Body of pancreas (tissue), 4 donors: ENCODE measurements at regions not wholly inside any gene's neighbourhood (a gene's known extent, or its start where the extent isn't known, plus 50 kb on each side); places are given as distances from the start of the nearest gene placed in this dataset.

ENCODE experiments used
- ATAC-seq: fragments of 150-250 bp; one replicate; pipeline ENCODE4 v1.9.1; 2016
- DNase-seq, 4 donors: peaks; one replicate each; pipeline ENCODE4 v3.0.0-alpha.2; 2019
- H3K27ac ChIP-seq, 4 donors: fragments of 200-600 bp; sonication (generic); 1 replicate in 3 of 4; 2 replicates in 1 of 4; pipeline versions ENCODE4 v1.5.1 to v1.6.1; 2016 to 2019; ENCODE audit warnings: mild to moderate bottlenecking in 1 of 4, mixed read lengths in 1 of 4, moderate library complexity in 1 of 4
- H3K27me3 ChIP-seq, 2 donors: fragments of 200-600 bp; sonication (generic); one replicate each; pipeline ENCODE4 v1.6.0; 2016; ENCODE audit warnings: mild to moderate bottlenecking in 1 of 2
- H3K36me3 ChIP-seq, 2 donors: fragments of 200-600 bp; sonication (generic); replicated peaks in 1 of 2; 2 replicates each; pipeline ENCODE4 v1.5.1; 2016; ENCODE audit warnings: low read depth in 2 of 2; ENCODE audit not compliant: insufficient read depth in 1 of 2
- H3K4me1 ChIP-seq: fragments of 200-600 bp; sonication (generic); one replicate; pipeline ENCODE4 v1.6.0; 2016
- H3K4me3 ChIP-seq, 2 donors: fragments of 200-600 bp; sonication (generic); 1 replicate in 1 of 2; 2 replicates in 1 of 2; pipeline ENCODE4 v1.5.1; 2016 to 2019
- H3K9me3 ChIP-seq, 3 donors: fragments of 200-600 bp; sonication (generic); 1 replicate in 2 of 3; 2 replicates in 1 of 3; pipeline ENCODE4 v1.5.1; 2016
- POLR2A ChIP-seq, 3 donors: fragments of 450-650 bp; IDR thresholded peaks; one replicate each; pipeline ENCODE4 v1.6.1; 2016; ENCODE audit warnings: antibody characterized with exemption in 3 of 3, mild to moderate bottlenecking in 2 of 3
- WGBS, 2 donors: methylation state at CpG; one replicate each; pipeline ENCODE4 v1.1.5; 2017; 5-methylcytosine and 5-hydroxymethylcytosine counted together
- intact Hi-C: fragments of 100-400 bp; cut with DNase I; formaldehyde crosslinking; loops from one replicate; pipeline ENCODE4 v1.15.1; 2023
- TF ChIP-seq, protein P1 (sequence below), 7 experiments: fragments of 450-650 bp in 4 of 7; fragments of 200-600 bp in 3 of 7; sonication (generic) in 3 of 7; IDR thresholded peaks; one replicate each; pipeline ENCODE4 v1.5.1; 2016 to 2019; ENCODE audit warnings: antibody characterized with exemption in 7 of 7

- H3K4me3 ChIP-seq = no peak overlapping the region
- intact Hi-C loops = no loop called here
- no peak for DNase-seq
- no peaks in the 10 kb centered on the region for H3K9me3 ChIP-seq
- H3K4me1 ChIP-seq = peaks cover 77% of the 10 kb centered on the region
- no peak overlapping the region for H3K27ac ChIP-seq
- no peak for ATAC-seq
- H3K36me3 ChIP-seq = no peaks in the 10 kb centered on the region
- TF ChIP-seq POLR2A (IDR thresholded peaks at IDR 0.05) = no peak
- TF ChIP-seq, protein P1, sequence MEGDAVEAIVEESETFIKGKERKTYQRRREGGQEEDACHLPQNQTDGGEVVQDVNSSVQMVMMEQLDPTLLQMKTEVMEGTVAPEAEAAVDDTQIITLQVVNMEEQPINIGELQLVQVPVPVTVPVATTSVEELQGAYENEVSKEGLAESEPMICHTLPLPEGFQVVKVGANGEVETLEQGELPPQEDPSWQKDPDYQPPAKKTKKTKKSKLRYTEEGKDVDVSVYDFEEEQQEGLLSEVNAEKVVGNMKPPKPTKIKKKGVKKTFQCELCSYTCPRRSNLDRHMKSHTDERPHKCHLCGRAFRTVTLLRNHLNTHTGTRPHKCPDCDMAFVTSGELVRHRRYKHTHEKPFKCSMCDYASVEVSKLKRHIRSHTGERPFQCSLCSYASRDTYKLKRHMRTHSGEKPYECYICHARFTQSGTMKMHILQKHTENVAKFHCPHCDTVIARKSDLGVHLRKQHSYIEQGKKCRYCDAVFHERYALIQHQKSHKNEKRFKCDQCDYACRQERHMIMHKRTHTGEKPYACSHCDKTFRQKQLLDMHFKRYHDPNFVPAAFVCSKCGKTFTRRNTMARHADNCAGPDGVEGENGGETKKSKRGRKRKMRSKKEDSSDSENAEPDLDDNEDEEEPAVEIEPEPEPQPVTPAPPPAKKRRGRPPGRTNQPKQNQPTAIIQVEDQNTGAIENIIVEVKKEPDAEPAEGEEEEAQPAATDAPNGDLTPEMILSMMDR (IDR thresholded peaks at IDR 0.05) = no peak
- 62 to 68% methylated on average over 2 of the region's 2 CpGs for WGBS, 2 donors
- no peaks in the 10 kb centered on the region for H3K27me3 ChIP-seq
Measured at GRCh38 chr5:124665035-124665434, 81.4 kb downstream of the ZNF608 start.

DNA sequence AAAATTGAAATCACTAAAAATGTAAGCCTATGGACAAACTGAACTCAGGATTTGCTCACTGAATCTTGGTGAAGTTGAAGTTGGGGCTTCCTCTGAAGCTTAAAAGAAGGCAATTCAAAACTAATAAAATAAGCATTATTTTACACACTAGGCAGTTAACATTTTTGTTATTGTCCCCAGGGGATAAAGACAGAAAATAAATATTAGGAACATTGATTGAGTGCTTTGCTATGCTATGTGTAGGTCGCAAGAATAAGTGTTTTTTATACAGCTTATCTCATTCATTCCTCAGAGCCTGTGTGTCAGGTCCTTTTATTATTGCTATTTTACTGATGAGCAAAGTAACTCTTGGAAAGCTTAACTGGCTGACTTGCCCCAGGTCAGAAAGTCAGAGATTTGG, 82.2 kb downstream of the ZNF608 start:
- Histone ChIP-seq H3K27ac (peak overlapping the region in 1 of 4 donors; percentile 24), H3K4me3 (no peak overlapping the region), H3K27me3 (no peaks in the 10 kb centered on the region), H3K36me3 (no peaks in the 10 kb centered on the region), H3K9me3 (no peaks in the 10 kb centered on the region), H3K4me1 (peaks cover 77% of the 10 kb centered on the region)
- TF ChIP-seq, protein P1 (IDR thresholded peaks at IDR 0.05) = no peak
- TF ChIP-seq POLR2A (IDR thresholded peaks at IDR 0.05) = no peak
- ATAC-seq (no peak), DNase-seq (no peak)
- WGBS, 2 donors = 40 to 43% methylated on average over 1 of the region's 1 CpG
- intact Hi-C loops = no loop called here

- intact Hi-C loops = no loop called here
- H3K4me3 ChIP-seq = no peak overlapping the region
- no peak for TF ChIP-seq POLR2A (IDR thresholded peaks at IDR 0.05)
- TF ChIP-seq, protein P1 (IDR thresholded peaks at IDR 0.05) = no peak
- H3K27me3 ChIP-seq = no peaks in the 10 kb centered on the region
- peaks cover 79% of the 10 kb centered on the region for H3K4me1 ChIP-seq
- no peak for DNase-seq
- H3K36me3 ChIP-seq = no peaks in the 10 kb centered on the region
- H3K27ac ChIP-seq = peak overlapping the region; percentile 60 to 84 (median 82)
- 77 to 78% methylated on average over 5 of the region's 5 CpGs for WGBS, 2 donors
- ATAC-seq = no peak
- no peaks in the 10 kb centered on the region for H3K9me3 ChIP-seq
Measured at GRCh38 chr5:124663101-124663506, 83.3 kb downstream of the ZNF608 start.

DNA sequence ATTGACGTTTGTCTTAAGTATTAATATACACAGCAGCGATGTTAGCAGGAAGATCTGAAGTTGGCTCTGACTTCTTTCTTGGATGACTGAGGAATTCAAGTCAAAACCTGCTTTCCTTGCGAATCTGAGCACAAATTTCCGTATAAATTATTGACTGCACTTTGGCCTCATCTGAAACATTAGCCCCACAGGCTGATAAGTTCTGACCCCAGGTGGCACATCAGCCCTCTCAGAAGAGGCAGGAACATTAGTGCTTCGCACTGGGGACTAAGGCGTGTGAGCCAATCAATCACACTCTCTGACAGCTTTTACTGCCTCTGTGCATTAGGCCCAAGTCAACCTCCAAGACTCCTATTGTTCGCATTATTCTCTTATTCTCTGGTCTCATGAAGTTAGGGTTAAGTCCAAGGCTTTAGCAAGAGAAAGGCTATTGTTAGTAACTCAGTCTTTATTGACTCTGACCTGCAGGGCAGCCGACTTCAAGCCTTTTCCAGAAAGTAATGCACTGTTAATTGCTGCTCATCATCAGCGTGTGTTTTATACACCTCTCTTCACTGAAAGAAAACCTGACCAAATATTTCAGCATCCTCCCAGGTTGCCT, 84.2 kb downstream of the ZNF608 start:
- Histone ChIP-seq H3K36me3 (no peaks in the 10 kb centered on the region), H3K27me3 (no peaks in the 10 kb centered on the region), H3K4me3 (no peak overlapping the region), H3K4me1 (peaks cover 83% of the 10 kb centered on the region), H3K9me3 (no peaks in the 10 kb centered on the region), H3K27ac (peak overlapping the region; percentile 60 to 84 (median 82))
- ATAC-seq (peak; percentile 39), DNase-seq (peak in 3 of 4 donors; percentile 30 to 40 (median 36))
- intact Hi-C loops = no loop called here
- TF ChIP-seq, protein P1 (IDR thresholded peaks at IDR 0.05) = no peak
- no peak for TF ChIP-seq POLR2A (IDR thresholded peaks at IDR 0.05)
- WGBS, 2 donors = 18 to 26% methylated on average over 9 of the region's 9 CpGs
